Hepatocyte (in vitro differentiated cells): ENCODE measurements at regions not wholly inside any gene's neighbourhood (a gene's known extent, or its start where the extent isn't known, plus 50 kb on each side); places are given as distances from the start of the nearest gene placed in this dataset.

ENCODE experiments used
- DNase-seq: peaks from one replicate; pipeline ENCODE4 v3.0.0-alpha.2; 2016; ENCODE audit warnings: low spot score
- H2AFZ ChIP-seq: fragments of 200-600 bp; sonication (generic); 2 replicates; pipeline ENCODE4 v1.6.0; 2016; ENCODE audit warnings: antibody characterized with exemption, mild to moderate bottlenecking
- H3K27ac ChIP-seq: fragments of 200-600 bp; sonication (generic); 2 replicates; pipeline ENCODE4 v1.5.1; 2016; ENCODE audit warnings: mild to moderate bottlenecking
- H3K27me3 ChIP-seq: fragments of 200-600 bp; sonication (generic); 2 replicates; pipeline ENCODE4 v1.6.1; 2016
- H3K36me3 ChIP-seq: fragments of 200-600 bp; sonication (generic); replicated peaks from 2 replicates; pipeline ENCODE4 v1.5.1; 2016; ENCODE audit warnings: low read depth; ENCODE audit not compliant: insufficient read depth
- H3K4me1 ChIP-seq: fragments of 200-600 bp; sonication (generic); 2 replicates; pipeline ENCODE4 v1.5.1; 2016; ENCODE audit warnings: mild to moderate bottlenecking, moderate library complexity; ENCODE audit not compliant: insufficient read depth
- H3K4me2 ChIP-seq: fragments of 200-600 bp; sonication (generic); 2 replicates; pipeline ENCODE4 v1.6.0; 2016
- H3K4me3 ChIP-seq: fragments of 200-600 bp; sonication (generic); 2 replicates; pipeline ENCODE4 v1.5.1; 2016; ENCODE audit warnings: mild to moderate bottlenecking
- H3K79me2 ChIP-seq: fragments of 200-600 bp; sonication (generic); 2 replicates; pipeline ENCODE4 v1.6.0; 2017; ENCODE audit warnings: mild to moderate bottlenecking
- H3K9me2 ChIP-seq: fragments of 200-600 bp; sonication (generic); replicated peaks from 2 replicates; pipeline ENCODE4 v1.6.0; 2017; ENCODE audit warnings: mild to moderate bottlenecking; ENCODE audit not compliant: insufficient read depth
- H3K9me3 ChIP-seq: fragments of 200-600 bp; sonication (generic); 2 replicates; pipeline ENCODE4 v1.5.1; 2016; ENCODE audit warnings: low read depth, mild to moderate bottlenecking
- H4K20me1 ChIP-seq: fragments of 200-600 bp; sonication (generic); 2 replicates; pipeline ENCODE4 v1.6.0; 2016; ENCODE audit warnings: mild to moderate bottlenecking; ENCODE audit not compliant: insufficient read depth, poor library complexity, severe bottlenecking
- EZH2 ChIP-seq: fragments of 200-600 bp; sonication (generic); IDR thresholded peaks from 2 replicates; pipeline ENCODE4 v1.6.1; 2016; ENCODE audit warnings: antibody characterized with exemption, mild to moderate bottlenecking, borderline replicate concordance
- EZH2phosphoT487 ChIP-seq: fragments of 200-600 bp; sonication (generic); IDR thresholded peaks from one replicate; pipeline ENCODE4 v1.6.1; 2018; ENCODE audit warnings: antibody characterized with exemption, mild to moderate bottlenecking, low read depth, moderate library complexity; ENCODE audit not compliant: unreplicated experiment, severe bottlenecking
- WGBS: methylation state at CpG from one replicate; pipeline ENCODE4 v1.1.6; 2016; ENCODE audit warnings: low lambda C conversion rate; ENCODE audit errors: missing lambda C conversion rate; 5-methylcytosine and 5-hydroxymethylcytosine counted together
- TF ChIP-seq, protein P1 (sequence below): fragments of 200-600 bp; sonication (generic); IDR thresholded peaks from 2 replicates; pipeline ENCODE4 v1.5.1; 2016; ENCODE audit warnings: antibody characterized with exemption, mild to moderate bottlenecking; ENCODE audit not compliant: poor library complexity

GRCh38 chr21:16742741-16743140 lies 770.1 kb upstream of the CXADR start:
- Histone ChIP-seq H2AFZ (no peak overlapping the region), H3K4me3 (no peak overlapping the region), H3K36me3 (no peaks in the 10 kb centered on the region), H3K9me2 (no peaks in the 10 kb centered on the region), H3K27me3 (no peaks in the 10 kb centered on the region), H3K4me2 (no peak overlapping the region), H3K79me2 (no peaks in the 10 kb centered on the region), H3K27ac (no peak overlapping the region), H4K20me1 (no peaks in the 10 kb centered on the region), H3K4me1 (no peaks in the 10 kb centered on the region), H3K9me3 (no peaks in the 10 kb centered on the region)
- 88% methylated on average over 5 of the region's 5 CpGs for WGBS
- TF ChIP-seq EZH2phosphoT487, result no peak
- no peak for DNase-seq

DNA sequence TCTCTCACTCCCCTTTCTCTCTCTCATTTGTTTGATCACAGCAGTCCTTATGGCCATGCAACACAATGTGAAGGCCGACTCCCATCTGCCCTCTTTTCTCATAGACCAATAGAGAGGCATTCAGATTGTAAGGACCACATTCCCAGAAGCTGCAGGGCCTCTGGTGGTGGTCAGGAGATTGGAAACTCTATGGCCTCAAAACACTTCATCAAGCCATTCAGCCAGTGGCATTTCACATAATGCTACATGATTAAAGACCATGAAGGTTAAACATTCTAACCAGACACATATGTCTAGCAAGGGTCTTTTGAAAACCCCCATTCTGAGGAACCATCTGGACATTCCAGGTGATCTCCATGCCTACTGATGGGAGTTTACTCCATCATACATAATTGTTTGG lies 769.5 kb upstream of the CXADR start:
- H2AFZ ChIP-seq, result no peak overlapping the region
- DNase-seq, result no peak
- no peaks in the 10 kb centered on the region for H3K4me1 ChIP-seq
- 100% methylated on average over 1 of the region's 1 CpG for WGBS
- TF ChIP-seq, protein P1, sequence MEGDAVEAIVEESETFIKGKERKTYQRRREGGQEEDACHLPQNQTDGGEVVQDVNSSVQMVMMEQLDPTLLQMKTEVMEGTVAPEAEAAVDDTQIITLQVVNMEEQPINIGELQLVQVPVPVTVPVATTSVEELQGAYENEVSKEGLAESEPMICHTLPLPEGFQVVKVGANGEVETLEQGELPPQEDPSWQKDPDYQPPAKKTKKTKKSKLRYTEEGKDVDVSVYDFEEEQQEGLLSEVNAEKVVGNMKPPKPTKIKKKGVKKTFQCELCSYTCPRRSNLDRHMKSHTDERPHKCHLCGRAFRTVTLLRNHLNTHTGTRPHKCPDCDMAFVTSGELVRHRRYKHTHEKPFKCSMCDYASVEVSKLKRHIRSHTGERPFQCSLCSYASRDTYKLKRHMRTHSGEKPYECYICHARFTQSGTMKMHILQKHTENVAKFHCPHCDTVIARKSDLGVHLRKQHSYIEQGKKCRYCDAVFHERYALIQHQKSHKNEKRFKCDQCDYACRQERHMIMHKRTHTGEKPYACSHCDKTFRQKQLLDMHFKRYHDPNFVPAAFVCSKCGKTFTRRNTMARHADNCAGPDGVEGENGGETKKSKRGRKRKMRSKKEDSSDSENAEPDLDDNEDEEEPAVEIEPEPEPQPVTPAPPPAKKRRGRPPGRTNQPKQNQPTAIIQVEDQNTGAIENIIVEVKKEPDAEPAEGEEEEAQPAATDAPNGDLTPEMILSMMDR, result no peak
- TF ChIP-seq EZH2phosphoT487, result no peak
- no peak for TF ChIP-seq EZH2
- no peak overlapping the region for H3K27ac ChIP-seq
- H3K9me2 ChIP-seq, result no peaks in the 10 kb centered on the region
- H3K79me2 ChIP-seq, result no peaks in the 10 kb centered on the region
- H3K9me3 ChIP-seq, result no peaks in the 10 kb centered on the region
- H3K4me2 ChIP-seq, result no peak overlapping the region
- no peak overlapping the region for H3K4me3 ChIP-seq
- H3K27me3 ChIP-seq, result no peaks in the 10 kb centered on the region
- H3K36me3 ChIP-seq, result no peaks in the 10 kb centered on the region
- no peaks in the 10 kb centered on the region for H4K20me1 ChIP-seq

DNA sequence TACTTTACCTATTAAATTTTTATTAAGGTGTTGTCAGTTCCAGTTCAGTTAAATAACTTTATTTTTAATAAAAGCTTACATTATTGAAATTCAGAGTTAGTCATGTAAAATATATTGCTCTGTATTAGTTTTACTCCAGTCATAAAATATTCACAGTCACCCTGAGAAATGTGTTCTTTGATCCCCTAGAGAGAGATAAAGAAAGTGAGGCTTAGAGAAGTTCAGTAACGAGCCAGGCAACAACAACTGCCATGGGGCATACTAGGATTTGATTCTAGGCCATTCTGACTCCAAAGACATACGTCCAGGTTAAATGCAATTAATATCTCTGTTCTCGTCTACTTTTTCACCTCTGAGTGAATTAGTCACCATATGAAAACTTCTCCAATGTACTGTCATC lies 761.9 kb upstream of the CXADR start:
- TF ChIP-seq, protein P1, result no peak
- no peak for TF ChIP-seq EZH2
- TF ChIP-seq EZH2phosphoT487, result no peak
- no peaks in the 10 kb centered on the region for H3K9me2 ChIP-seq
- H3K4me1 ChIP-seq, result peaks cover 12% of the 10 kb centered on the region
- H3K36me3 ChIP-seq, result no peaks in the 10 kb centered on the region
- H2AFZ ChIP-seq, result no peak overlapping the region
- WGBS, result 43% methylated on average over 3 of the region's 3 CpGs
- H3K79me2 ChIP-seq, result no peaks in the 10 kb centered on the region
- H3K27me3 ChIP-seq, result no peaks in the 10 kb centered on the region
- H3K9me3 ChIP-seq, result no peaks in the 10 kb centered on the region
- no peak for DNase-seq
- no peaks in the 10 kb centered on the region for H4K20me1 ChIP-seq
- H3K27ac ChIP-seq, result peak overlapping the region; percentile 3
- H3K4me2 ChIP-seq, result no peak overlapping the region
- no peak overlapping the region for H3K4me3 ChIP-seq

GRCh38 chr21:16751695-16752474 lies 761.0 kb upstream of the CXADR start:
- peaks cover 12% of the 10 kb centered on the region for H3K4me1 ChIP-seq
- no peaks in the 10 kb centered on the region for H3K9me2 ChIP-seq
- H3K36me3 ChIP-seq, result no peaks in the 10 kb centered on the region
- TF ChIP-seq, protein P1, result no peak
- TF ChIP-seq EZH2 (no peak), EZH2phosphoT487 (no peak)
- H3K9me3 ChIP-seq, result no peaks in the 10 kb centered on the region
- H3K4me2 ChIP-seq, result no peak overlapping the region
- 79% methylated on average over 2 of the region's 2 CpGs for WGBS
- H3K4me3 ChIP-seq, result no peak overlapping the region
- H3K27me3 ChIP-seq, result no peaks in the 10 kb centered on the region
- no peaks in the 10 kb centered on the region for H4K20me1 ChIP-seq
- no peak for DNase-seq
- H2AFZ ChIP-seq, result no peak overlapping the region
- H3K79me2 ChIP-seq, result no peaks in the 10 kb centered on the region
- H3K27ac ChIP-seq, result no peak overlapping the region
